Endothelial cell of umbilical vein (primary cell): ENCODE measurements at regions not wholly inside any gene's neighbourhood (a gene's known extent, or its start where the extent isn't known, plus 50 kb on each side); places are given as distances from the start of the nearest gene placed in this dataset.

Source experiments
- BruUV-seq: library from RNA; stranded (reverse); fragments of 400-500 nt; replicated peaks from 2 replicates; lab custom pipeline; 2021; lab: Mats Ljungman, UMichigan
- CTCF ChIA-PET: fragments of 300-600, 350-600 bp; sonication (Branson Sonifier 250); formaldehyde crosslinking; loops from one replicate; lab custom pipeline; 2021; ENCODE audit warnings: antibody characterized with exemption, inconsistent platforms; lab: Charles Lee
- POLR2A ChIA-PET: fragments of 300-600, 350-600 bp; sonication (Branson Sonifier 250); formaldehyde crosslinking; loops from one replicate; lab custom pipeline; 2021; ENCODE audit warnings: antibody characterized with exemption, inconsistent platforms; lab: Charles Lee
- DNase-seq: peaks from one replicate; pipeline ENCODE4 v3.0.0-alpha.2; 2011; ENCODE audit warnings: low read depth, low spot score
- FAIRE-seq: peaks from 2 replicates; lab custom pipeline; 2011; peaks lifted over from hg19 to GRCh38; lab: Jason Lieb, UNC
- H2AFZ ChIP-seq: 2 replicates; pipeline ENCODE4 v1.6.0; 2012; ENCODE audit warnings: low read depth, low read length, control low read depth, inconsistent platforms
- H3K27ac ChIP-seq: 2 replicates; pipeline ENCODE4 v1.5.1; 2011; ENCODE audit warnings: low read depth, mild to moderate bottlenecking, control low read depth, low read length, moderate library complexity; ENCODE audit not compliant: insufficient read depth
- H3K27me3 ChIP-seq, 2 experiments: 2 replicates each; pipeline versions ENCODE4 v1.6.0 to v1.6.1; 2011; ENCODE audit warnings: low read length in 2 of 2, mixed read lengths in 1 of 2; ENCODE audit not compliant: control insufficient read depth in 2 of 2, insufficient read depth in 2 of 2
- H3K36me3 ChIP-seq, 2 experiments: 2 replicates in 1 of 2; 3 replicates in 1 of 2; pipeline ENCODE4 v1.5.1; 2011; ENCODE audit warnings: low read length in 2 of 2, mild to moderate bottlenecking in 1 of 2, moderate library complexity in 1 of 2; ENCODE audit not compliant: control insufficient read depth in 2 of 2, insufficient read depth in 2 of 2; ENCODE audit errors: extremely low read depth in 1 of 2
- H3K4me1 ChIP-seq: 3 replicates; pipeline ENCODE4 v1.5.1; 2011; ENCODE audit warnings: mild to moderate bottlenecking, low read length; ENCODE audit not compliant: control insufficient read depth, insufficient read depth; ENCODE audit errors: extremely low read depth
- H3K4me2 ChIP-seq: 2 replicates; pipeline ENCODE4 v1.6.1; 2011; ENCODE audit warnings: low read length, control low read depth, mixed read lengths; ENCODE audit not compliant: insufficient read depth
- H3K4me3 ChIP-seq, 3 experiments: fragments of 200-600 bp in 1 of 3; sonication (generic), shearing (Covaris generic) in 1 of 3; replicated peaks in 1 of 3; 2 replicates each; pipeline ENCODE4 v1.5.1; 2011 to 2016; ENCODE audit warnings: control low read depth in 3 of 3, low read length in 3 of 3, mild to moderate bottlenecking in 2 of 3, inconsistent platforms in 1 of 3, low read depth in 1 of 3, moderate library complexity in 1 of 3; ENCODE audit not compliant: insufficient read depth in 1 of 3
- H3K79me2 ChIP-seq: 2 replicates; pipeline ENCODE4 v1.6.0; 2012; ENCODE audit warnings: low read length, inconsistent platforms; ENCODE audit not compliant: control insufficient read depth, insufficient read depth
- H3K9ac ChIP-seq: replicated peaks from 2 replicates; pipeline ENCODE3; 2011; ENCODE audit warnings: low read length, control low read depth; ENCODE audit not compliant: insufficient read depth; ENCODE audit errors: extremely low read depth
- H3K9me1 ChIP-seq: replicated peaks from 3 replicates; pipeline ENCODE4 v1.6.0; 2011; ENCODE audit warnings: mild to moderate bottlenecking, low read length; ENCODE audit not compliant: control insufficient read depth, insufficient read depth; ENCODE audit errors: extremely low read depth
- H3K9me3 ChIP-seq: replicated peaks from 2 replicates; pipeline ENCODE4 v1.5.1; 2012; ENCODE audit warnings: low read length, inconsistent platforms; ENCODE audit not compliant: control insufficient read depth, insufficient read depth
- H4K20me1 ChIP-seq: replicated peaks from 2 replicates; pipeline ENCODE3; 2011; ENCODE audit warnings: mild to moderate bottlenecking, low read length; ENCODE audit not compliant: control insufficient read depth, insufficient read depth; ENCODE audit errors: extremely low read depth
- EZH2 ChIP-seq: IDR thresholded peaks from 2 replicates; pipeline ENCODE4 v1.6.1; 2012; ENCODE audit warnings: borderline replicate concordance, low read depth, mild to moderate bottlenecking, moderate library complexity, low read length, inconsistent platforms; ENCODE audit not compliant: severe bottlenecking
- FOS ChIP-seq: IDR thresholded peaks from 2 replicates; pipeline ENCODE4 v1.6.1; 2011; ENCODE audit warnings: mild to moderate bottlenecking, low read length, moderate library complexity, borderline replicate concordance; ENCODE audit not compliant: insufficient read depth
- GATA2 ChIP-seq: IDR thresholded peaks from 2 replicates; pipeline ENCODE4 v1.7.0; 2011; ENCODE audit warnings: low read depth, mild to moderate bottlenecking, moderate library complexity, mixed read lengths, low read length; ENCODE audit not compliant: insufficient read length, insufficient read depth
- JUN ChIP-seq: IDR thresholded peaks from 2 replicates; pipeline ENCODE4 v1.6.1; 2011; ENCODE audit warnings: borderline replicate concordance, low read depth; ENCODE audit not compliant: insufficient read length, insufficient read depth
- MYC ChIP-seq: IDR thresholded peaks from one replicate; pipeline ENCODE4 v1.6.1; 2011; ENCODE audit warnings: mild to moderate bottlenecking, low read depth, low read length
- POLR2A ChIP-seq: IDR thresholded peaks from 2 replicates; pipeline ENCODE4 v1.6.1; 2012; ENCODE audit warnings: low read depth, mild to moderate bottlenecking, control low read depth, low read length
- POLR2AphosphoS5 ChIP-seq: IDR thresholded peaks from 2 replicates; pipeline ENCODE4 v1.6.1; 2012; ENCODE audit warnings: low read depth, mild to moderate bottlenecking, control low read depth, low read length, moderate library complexity; ENCODE audit not compliant: insufficient read depth
- dilution Hi-C: fragments of 300-500 bp; cut with MboI; formaldehyde crosslinking; loops from one replicate; pipeline ENCODE4 v1.15.0; 2019; ENCODE audit warnings: low sequenced_read_pairs; ENCODE audit not compliant: extremely low pct_ligation_motif_present
- intact Hi-C: fragments of 100-400 bp; cut with micrococcal nuclease; formaldehyde crosslinking; loops from one replicate; pipeline ENCODE4 v1.10.0; 2022
- TF ChIP-seq, protein P1 (sequence below): IDR thresholded peaks from 2 replicates; pipeline ENCODE4 v1.6.1; 2011; ENCODE audit not compliant: insufficient read depth, insufficient read length
- TF ChIP-seq, protein P2 (sequence below), 2 donors: IDR thresholded peaks; 1 replicate in 1 of 2; 2 replicates in 1 of 2; pipeline ENCODE4 v1.5.1; 2011; ENCODE audit warnings: low read length in 2 of 2, mild to moderate bottlenecking in 2 of 2, moderate library complexity in 2 of 2, control low read depth in 1 of 2, inconsistent platforms in 1 of 2, low read depth in 1 of 2; ENCODE audit not compliant: insufficient read depth in 1 of 2; ENCODE audit errors: extremely low read depth in 1 of 2

DNA sequence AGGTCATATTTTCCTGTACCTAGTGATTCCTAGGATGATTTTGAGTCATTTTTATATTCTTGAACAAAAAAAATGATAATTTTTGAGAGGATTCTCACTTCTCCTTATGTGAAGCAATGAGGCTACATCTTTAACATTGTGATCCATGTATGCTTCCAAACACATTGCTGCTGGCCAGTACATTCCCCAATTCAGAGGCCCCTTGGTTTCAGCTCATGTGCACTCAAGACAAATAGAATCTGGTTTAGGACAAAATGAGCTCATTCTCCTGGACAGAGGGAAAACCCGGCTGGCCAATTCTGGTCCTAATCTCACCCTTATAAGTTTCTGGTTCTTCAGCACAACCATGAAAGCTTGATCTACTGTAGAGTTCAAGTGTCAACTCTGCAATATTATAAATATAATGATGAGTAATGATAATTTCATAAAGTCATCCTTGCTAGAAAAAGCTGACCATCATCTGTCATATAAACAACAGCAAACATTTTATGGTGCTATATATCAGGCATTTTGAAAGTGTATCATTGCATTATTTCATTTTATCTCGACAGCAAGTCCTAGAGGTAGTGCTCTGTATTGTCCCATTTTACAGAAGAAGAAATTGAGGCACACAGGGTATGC is 139.1 kb upstream of the ZNF366 start:
- FAIRE-seq (no peak), DNase-seq (no peak)
- intact Hi-C loops (no loop called here), dilution Hi-C loops (no loop called here)
- Histone ChIP-seq H3K27ac (no peak overlapping the region), H2AFZ (no peak overlapping the region), H3K9ac (no peak overlapping the region), H3K4me2 (no peak overlapping the region), H4K20me1 (no peaks in the 10 kb centered on the region), H3K4me1 (no peaks in the 10 kb centered on the region), H3K27me3 (no peaks in the 10 kb centered on the region), H3K4me3 (no peak overlapping the region), H3K9me1 (no peaks in the 10 kb centered on the region), H3K79me2 (no peaks in the 10 kb centered on the region), H3K9me3 (no peaks in the 10 kb centered on the region), H3K36me3 (no peaks in the 10 kb centered on the region)
- TF ChIP-seq EZH2, result no peak
- TF ChIP-seq, protein P1, sequence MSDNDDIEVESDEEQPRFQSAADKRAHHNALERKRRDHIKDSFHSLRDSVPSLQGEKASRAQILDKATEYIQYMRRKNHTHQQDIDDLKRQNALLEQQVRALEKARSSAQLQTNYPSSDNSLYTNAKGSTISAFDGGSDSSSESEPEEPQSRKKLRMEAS, result no peak
- TF ChIP-seq, protein P2, sequence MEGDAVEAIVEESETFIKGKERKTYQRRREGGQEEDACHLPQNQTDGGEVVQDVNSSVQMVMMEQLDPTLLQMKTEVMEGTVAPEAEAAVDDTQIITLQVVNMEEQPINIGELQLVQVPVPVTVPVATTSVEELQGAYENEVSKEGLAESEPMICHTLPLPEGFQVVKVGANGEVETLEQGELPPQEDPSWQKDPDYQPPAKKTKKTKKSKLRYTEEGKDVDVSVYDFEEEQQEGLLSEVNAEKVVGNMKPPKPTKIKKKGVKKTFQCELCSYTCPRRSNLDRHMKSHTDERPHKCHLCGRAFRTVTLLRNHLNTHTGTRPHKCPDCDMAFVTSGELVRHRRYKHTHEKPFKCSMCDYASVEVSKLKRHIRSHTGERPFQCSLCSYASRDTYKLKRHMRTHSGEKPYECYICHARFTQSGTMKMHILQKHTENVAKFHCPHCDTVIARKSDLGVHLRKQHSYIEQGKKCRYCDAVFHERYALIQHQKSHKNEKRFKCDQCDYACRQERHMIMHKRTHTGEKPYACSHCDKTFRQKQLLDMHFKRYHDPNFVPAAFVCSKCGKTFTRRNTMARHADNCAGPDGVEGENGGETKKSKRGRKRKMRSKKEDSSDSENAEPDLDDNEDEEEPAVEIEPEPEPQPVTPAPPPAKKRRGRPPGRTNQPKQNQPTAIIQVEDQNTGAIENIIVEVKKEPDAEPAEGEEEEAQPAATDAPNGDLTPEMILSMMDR (IDR thresholded peaks at IDR 0.05; ENCODE audit: extremely low read depth in 1 of 2, insufficient read depth in 1 of 2, low read depth in 1 of 2, low read length in 2 of 2), result no peak
- no peak for TF ChIP-seq GATA2
- TF ChIP-seq MYC, result no peak
- no peak for TF ChIP-seq JUN
- TF ChIP-seq POLR2AphosphoS5, result no peak
- TF ChIP-seq POLR2A, result no peak
- TF ChIP-seq FOS, result no peak
- POLR2A ChIA-PET, result no interaction called here
- CTCF ChIA-PET, result interaction anchor here (1.0 to 1.3 kb wide), 2 partner anchors 16 to 290 kb away, joined by 3 read pairs; no protein-coding TSS in a partner anchor
- no TSS peak for BruUV-seq
